ENCODE measurements at regions not wholly inside any gene's neighbourhood (a gene's known extent, or its start where the extent isn't known, plus 50 kb on each side); places are given as distances from the start of the nearest gene placed in this dataset.

DNA sequence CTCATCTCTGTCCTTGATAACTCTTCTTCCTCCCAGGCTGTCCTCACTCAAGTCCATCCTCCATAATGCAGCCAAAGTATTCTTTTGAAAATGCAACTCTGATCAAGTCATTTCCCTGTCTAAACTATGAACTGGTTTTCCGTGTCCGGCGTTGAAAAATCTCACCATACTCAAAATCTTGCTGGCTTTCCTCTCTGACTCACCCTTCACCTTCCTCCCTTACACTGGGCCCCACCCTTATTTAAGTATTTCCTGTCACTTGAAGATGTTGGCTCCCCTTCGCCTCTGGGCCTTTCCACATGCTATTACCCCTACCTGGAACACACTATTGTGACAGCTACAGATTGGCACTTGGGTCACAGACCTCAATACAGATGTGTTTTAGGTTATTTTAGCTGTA, 515.6 kb downstream of the INHBA start:
- Histone ChIP-seq H3K27ac (ENCODE audit: low read length in 2 of 2) (no peak overlapping the region), H3K27me3 (replicated peaks in 1 of 4; ENCODE audit: control extremely low read depth in 1 of 4, control insufficient read depth in 3 of 4, insufficient read depth in 4 of 4, low read length in 3 of 4) (no peaks in the 10 kb centered on the region), H3K9me3 (ENCODE audit: control extremely low read depth in 1 of 3, control insufficient read depth in 2 of 3, insufficient read depth in 1 of 3, low read length in 2 of 3) (no peaks in the 10 kb centered on the region), H4K20me1 (ENCODE audit: control insufficient read depth, insufficient read depth, low read length, poor library complexity, severe bottlenecking) (no peaks in the 10 kb centered on the region), H3K4me1 (ENCODE audit: control insufficient read depth in 2 of 2, insufficient read depth in 2 of 2, low read length in 2 of 2) (no peaks in the 10 kb centered on the region), H2AFZ (ENCODE audit: insufficient read depth, low read depth, low read length, poor library complexity, severe bottlenecking) (no peak overlapping the region), H3K9ac (ENCODE audit: low read length) (no peak overlapping the region), H3K36me3 (replicated peaks in 1 of 2; ENCODE audit: control extremely low read depth in 1 of 2, control insufficient read depth in 1 of 2, extremely low read depth in 1 of 2, insufficient read depth in 2 of 2, low read length in 1 of 2) (no peaks in the 10 kb centered on the region), H3K4me2 (replicated peaks; ENCODE audit: low read depth, low read length, poor library complexity, severe bottlenecking) (no peak overlapping the region), H3K4me3 (ENCODE audit: control extremely low read depth in 1 of 5, extremely low read depth in 1 of 5, insufficient read depth in 1 of 5, low read depth in 2 of 5, low read length in 4 of 5) (no peak overlapping the region), H3K79me2 (ENCODE audit: control insufficient read depth, insufficient read depth, low read length) (no peaks in the 10 kb centered on the region)
- Mint-ChIP-seq H3K27ac (no peak overlapping the region), H3K4me3 (no peak overlapping the region), H3K27me3 (no peaks in the 10 kb centered on the region), H3K9me3 (ENCODE audit: insufficient read depth) (peaks cover 3% of the 10 kb centered on the region), H3K4me1 (no peaks in the 10 kb centered on the region)
- intact Hi-C loops (cut with micrococcal nuclease) = no loop called here
- ATAC-seq (ENCODE audit: low read depth) (no peak), DNase-seq (no peak)
- 97% methylated on average over 3 of the region's 4 CpGs for whole genome bisulfite sequencing (ENCODE audit: insufficient coverage)
- ChIA-PET POLR2A (no interaction called here), CTCF (no interaction called here)
- TF ChIP-seq, protein P1, sequence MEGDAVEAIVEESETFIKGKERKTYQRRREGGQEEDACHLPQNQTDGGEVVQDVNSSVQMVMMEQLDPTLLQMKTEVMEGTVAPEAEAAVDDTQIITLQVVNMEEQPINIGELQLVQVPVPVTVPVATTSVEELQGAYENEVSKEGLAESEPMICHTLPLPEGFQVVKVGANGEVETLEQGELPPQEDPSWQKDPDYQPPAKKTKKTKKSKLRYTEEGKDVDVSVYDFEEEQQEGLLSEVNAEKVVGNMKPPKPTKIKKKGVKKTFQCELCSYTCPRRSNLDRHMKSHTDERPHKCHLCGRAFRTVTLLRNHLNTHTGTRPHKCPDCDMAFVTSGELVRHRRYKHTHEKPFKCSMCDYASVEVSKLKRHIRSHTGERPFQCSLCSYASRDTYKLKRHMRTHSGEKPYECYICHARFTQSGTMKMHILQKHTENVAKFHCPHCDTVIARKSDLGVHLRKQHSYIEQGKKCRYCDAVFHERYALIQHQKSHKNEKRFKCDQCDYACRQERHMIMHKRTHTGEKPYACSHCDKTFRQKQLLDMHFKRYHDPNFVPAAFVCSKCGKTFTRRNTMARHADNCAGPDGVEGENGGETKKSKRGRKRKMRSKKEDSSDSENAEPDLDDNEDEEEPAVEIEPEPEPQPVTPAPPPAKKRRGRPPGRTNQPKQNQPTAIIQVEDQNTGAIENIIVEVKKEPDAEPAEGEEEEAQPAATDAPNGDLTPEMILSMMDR (IDR thresholded peaks at IDR 0.05) = no peak
- no peak for TF ChIP-seq EZH2 (IDR thresholded peaks at IDR 0.05; ENCODE audit: borderline replicate concordance, insufficient read depth, low read depth, low read length, poor library complexity, severe bottlenecking)

DNA sequence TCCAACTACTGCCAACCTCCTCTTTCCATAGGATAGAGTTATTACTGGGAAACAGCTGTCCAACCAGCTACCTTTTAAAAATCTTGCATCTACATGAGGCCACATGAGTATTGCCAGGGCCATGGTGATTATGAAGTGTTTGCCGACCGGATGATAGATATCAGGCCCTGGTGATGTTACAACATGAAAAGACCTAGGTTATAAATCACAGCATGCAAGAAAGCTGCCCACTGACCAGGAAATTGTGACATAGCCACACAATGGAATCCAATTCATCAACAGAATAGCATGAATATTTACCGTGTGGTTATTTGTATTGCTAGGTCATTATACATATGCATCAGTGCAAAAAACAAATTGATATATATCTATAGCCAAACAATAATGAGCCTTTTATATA, 517.0 kb downstream of the INHBA start:
- Histone ChIP-seq H3K27ac (ENCODE audit: low read length in 2 of 2) (no peak overlapping the region), H3K9me3 (ENCODE audit: control extremely low read depth in 1 of 3, control insufficient read depth in 2 of 3, insufficient read depth in 1 of 3, low read length in 2 of 3) (no peaks in the 10 kb centered on the region), H3K79me2 (ENCODE audit: control insufficient read depth, insufficient read depth, low read length) (no peaks in the 10 kb centered on the region), H3K4me2 (replicated peaks; ENCODE audit: low read depth, low read length, poor library complexity, severe bottlenecking) (no peak overlapping the region), H3K9ac (ENCODE audit: low read length) (no peak overlapping the region), H3K4me1 (ENCODE audit: control insufficient read depth in 2 of 2, insufficient read depth in 2 of 2, low read length in 2 of 2) (no peaks in the 10 kb centered on the region), H4K20me1 (ENCODE audit: control insufficient read depth, insufficient read depth, low read length, poor library complexity, severe bottlenecking) (no peaks in the 10 kb centered on the region), H2AFZ (ENCODE audit: insufficient read depth, low read depth, low read length, poor library complexity, severe bottlenecking) (no peak overlapping the region), H3K36me3 (replicated peaks in 1 of 2; ENCODE audit: control extremely low read depth in 1 of 2, control insufficient read depth in 1 of 2, extremely low read depth in 1 of 2, insufficient read depth in 2 of 2, low read length in 1 of 2) (no peaks in the 10 kb centered on the region), H3K27me3 (replicated peaks in 1 of 4; ENCODE audit: control extremely low read depth in 1 of 4, control insufficient read depth in 3 of 4, insufficient read depth in 4 of 4, low read length in 3 of 4) (no peaks in the 10 kb centered on the region), H3K4me3 (ENCODE audit: control extremely low read depth in 1 of 5, extremely low read depth in 1 of 5, insufficient read depth in 1 of 5, low read depth in 2 of 5, low read length in 4 of 5) (no peak overlapping the region)
- peaks cover 3% of the 10 kb centered on the region for H3K9me3 Mint-ChIP-seq (ENCODE audit: insufficient read depth)
- TF ChIP-seq, protein P1 (IDR thresholded peaks at IDR 0.05) = no peak
- no peak for TF ChIP-seq EZH2 (IDR thresholded peaks at IDR 0.05; ENCODE audit: borderline replicate concordance, insufficient read depth, low read depth, low read length, poor library complexity, severe bottlenecking)
- CTCF ChIA-PET = no interaction called here
- no peak overlapping the region for H3K27ac Mint-ChIP-seq
- DNase-seq = no peak
- H3K4me1 Mint-ChIP-seq = no peaks in the 10 kb centered on the region
- H3K4me3 Mint-ChIP-seq = no peak overlapping the region
- POLR2A ChIA-PET = no interaction called here
- no peak for ATAC-seq (ENCODE audit: low read depth)
- WGBS (ENCODE audit: insufficient coverage) = no CpG with 5 or more reads among the region's 3 CpGs
- intact Hi-C loops (cut with micrococcal nuclease) = no loop called here
- H3K27me3 Mint-ChIP-seq = no peaks in the 10 kb centered on the region
